IPS-20b (cell line): ENCODE measurements at regions not wholly inside any gene's neighbourhood (a gene's known extent, or its start where the extent isn't known, plus 50 kb on each side); places are given as distances from the start of the nearest gene placed in this dataset.

Experiments used
- H3K27ac ChIP-seq: one replicate; pipeline ENCODE4 v1.5.1; 2013; ENCODE audit warnings: low read length
- H3K27me3 ChIP-seq: 2 replicates; pipeline ENCODE4 v1.6.1; 2013; ENCODE audit warnings: mild to moderate bottlenecking, low read length, inconsistent platforms; ENCODE audit not compliant: insufficient read depth
- H3K36me3 ChIP-seq: 2 replicates; pipeline ENCODE4 v1.6.1; 2013; ENCODE audit warnings: low read depth, mild to moderate bottlenecking, inconsistent platforms, low read length, moderate library complexity; ENCODE audit not compliant: insufficient read depth
- H3K4me1 ChIP-seq: 2 replicates; pipeline ENCODE4 v1.6.1; 2013; ENCODE audit warnings: mild to moderate bottlenecking, control low read depth, inconsistent platforms, low read length, moderate library complexity; ENCODE audit not compliant: insufficient read depth
- H3K4me3 ChIP-seq: 2 replicates; pipeline ENCODE4 v1.5.1; 2013; ENCODE audit warnings: mild to moderate bottlenecking, low read length, inconsistent platforms
- H3K9ac ChIP-seq: 2 replicates; pipeline ENCODE4 v1.6.1; 2013; ENCODE audit warnings: low read depth, mild to moderate bottlenecking, inconsistent platforms, low read length, moderate library complexity
- H3K9me3 ChIP-seq: 2 replicates; pipeline ENCODE4 v1.6.1; 2013; ENCODE audit warnings: mild to moderate bottlenecking, low read depth, low read length, inconsistent platforms; ENCODE audit not compliant: insufficient read depth

GRCh38 chr3:124315215-124316033 lies 323.5 kb upstream of the ROPN1 start:
- Histone ChIP-seq H3K27me3 (no peaks in the 10 kb centered on the region), H3K9ac (no peak overlapping the region), H3K9me3 (no peaks in the 10 kb centered on the region), H3K36me3 (no peaks in the 10 kb centered on the region), H3K4me3 (no peak overlapping the region), H3K27ac (no peak overlapping the region), H3K4me1 (no peaks in the 10 kb centered on the region)

GRCh38 chr3:124316034-124316287 lies 324.0 kb upstream of the ROPN1 start:
- Histone ChIP-seq H3K27ac (no peak overlapping the region), H3K36me3 (no peaks in the 10 kb centered on the region)

GRCh38 chr3:124318014-124318413 lies 326.1 kb upstream of the ROPN1 start:
- H3K9me3 ChIP-seq: no peaks in the 10 kb centered on the region
- H3K9ac ChIP-seq: no peak overlapping the region
- H3K36me3 ChIP-seq: no peaks in the 10 kb centered on the region
- H3K27me3 ChIP-seq: no peaks in the 10 kb centered on the region
- no peak overlapping the region for H3K4me3 ChIP-seq
- no peak overlapping the region for H3K27ac ChIP-seq
- no peaks in the 10 kb centered on the region for H3K4me1 ChIP-seq

More at GRCh38 chr3:124316034-124316287, 324.0 kb upstream of the ROPN1 start:
- Histone ChIP-seq H3K27me3 (no peaks in the 10 kb centered on the region), H3K9me3 (no peaks in the 10 kb centered on the region), H3K4me1 (no peaks in the 10 kb centered on the region), H3K9ac (no peak overlapping the region), H3K4me3 (no peak overlapping the region)

GRCh38 chr3:124318656-124319055 lies 326.7 kb upstream of the ROPN1 start:
- no peaks in the 10 kb centered on the region for H3K9me3 ChIP-seq
- no peaks in the 10 kb centered on the region for H3K36me3 ChIP-seq
- H3K4me3 ChIP-seq: no peak overlapping the region

GRCh38 chr3:124320976-124321375 lies 329.1 kb upstream of the ROPN1 start:
- no peak overlapping the region for H3K27ac ChIP-seq
- no peaks in the 10 kb centered on the region for H3K4me1 ChIP-seq
- H3K36me3 ChIP-seq: no peaks in the 10 kb centered on the region
- no peaks in the 10 kb centered on the region for H3K27me3 ChIP-seq
- no peak overlapping the region for H3K4me3 ChIP-seq
- no peaks in the 10 kb centered on the region for H3K9me3 ChIP-seq
- H3K9ac ChIP-seq: no peak overlapping the region

More at GRCh38 chr3:124318656-124319055, 326.7 kb upstream of the ROPN1 start:
- Histone ChIP-seq H3K27me3 (no peaks in the 10 kb centered on the region), H3K27ac (no peak overlapping the region), H3K9ac (no peak overlapping the region), H3K4me1 (no peaks in the 10 kb centered on the region)

- H3K4me3 ChIP-seq: no peak overlapping the region
- no peaks in the 10 kb centered on the region for H3K27me3 ChIP-seq
- no peaks in the 10 kb centered on the region for H3K9me3 ChIP-seq
- H3K4me1 ChIP-seq: no peaks in the 10 kb centered on the region
- H3K9ac ChIP-seq: no peak overlapping the region
- no peaks in the 10 kb centered on the region for H3K36me3 ChIP-seq
- H3K27ac ChIP-seq: no peak overlapping the region
These were observed 330.5 kb upstream of the ROPN1 start for GRCh38 chr3:124322309-124322880.

GRCh38 chr3:124322966-124323365 lies 331.0 kb upstream of the ROPN1 start:
- no peaks in the 10 kb centered on the region for H3K4me1 ChIP-seq
- no peaks in the 10 kb centered on the region for H3K36me3 ChIP-seq
- no peak overlapping the region for H3K27ac ChIP-seq
- H3K27me3 ChIP-seq: no peaks in the 10 kb centered on the region
- H3K4me3 ChIP-seq: no peak overlapping the region
- H3K9ac ChIP-seq: no peak overlapping the region
- H3K9me3 ChIP-seq: no peaks in the 10 kb centered on the region

GRCh38 chr3:124325248-124325647 lies 333.3 kb upstream of the ROPN1 start:
- no peaks in the 10 kb centered on the region for H3K27me3 ChIP-seq

GRCh38 chr3:124329723-124330122 lies 337.8 kb upstream of the ROPN1 start:
- no peaks in the 10 kb centered on the region for H3K4me1 ChIP-seq
- H3K27me3 ChIP-seq: no peaks in the 10 kb centered on the region

More at GRCh38 chr3:124325248-124325647, 333.3 kb upstream of the ROPN1 start:
- Histone ChIP-seq H3K9ac (no peak overlapping the region), H3K4me1 (no peaks in the 10 kb centered on the region), H3K36me3 (no peaks in the 10 kb centered on the region), H3K4me3 (no peak overlapping the region), H3K9me3 (no peaks in the 10 kb centered on the region), H3K27ac (no peak overlapping the region)

GRCh38 chr3:124333931-124334640 lies 342.2 kb upstream of the ROPN1 start:
- Histone ChIP-seq H3K27ac (no peak overlapping the region), H3K27me3 (no peaks in the 10 kb centered on the region)

More at GRCh38 chr3:124329723-124330122, 337.8 kb upstream of the ROPN1 start:
- H3K27ac ChIP-seq: no peak overlapping the region
- H3K9me3 ChIP-seq: no peaks in the 10 kb centered on the region
- H3K36me3 ChIP-seq: no peaks in the 10 kb centered on the region
- no peak overlapping the region for H3K4me3 ChIP-seq
- H3K9ac ChIP-seq: no peak overlapping the region

GRCh38 chr3:124336067-124336656 lies 344.2 kb upstream of the ROPN1 start:
- no peak overlapping the region for H3K4me3 ChIP-seq
- no peaks in the 10 kb centered on the region for H3K9me3 ChIP-seq
- no peaks in the 10 kb centered on the region for H3K27me3 ChIP-seq
- H3K9ac ChIP-seq: no peak overlapping the region
- H3K4me1 ChIP-seq: peaks cover 5% of the 10 kb centered on the region
- no peaks in the 10 kb centered on the region for H3K36me3 ChIP-seq
- no peak overlapping the region for H3K27ac ChIP-seq

More at GRCh38 chr3:124333931-124334640, 342.2 kb upstream of the ROPN1 start:
- Histone ChIP-seq H3K4me1 (no peaks in the 10 kb centered on the region), H3K36me3 (no peaks in the 10 kb centered on the region), H3K4me3 (no peak overlapping the region), H3K9me3 (no peaks in the 10 kb centered on the region), H3K9ac (no peak overlapping the region)
